ENCODE measurements at regions not wholly inside any gene's neighbourhood (a gene's known extent, or its start where the extent isn't known, plus 50 kb on each side); places are given as distances from the start of the nearest gene placed in this dataset.

GRCh38 chr15:31828594-31828993 lies 201.7 kb upstream of the CHRNA7 start:
- DNase-seq (ENCODE audit: low read depth) = no peak

- DNase-seq (ENCODE audit: low read depth) = no peak
Measured at GRCh38 chr15:31830591-31830990, 199.7 kb upstream of the CHRNA7 start.

- no peak for DNase-seq (ENCODE audit: low read depth)
Measured at GRCh38 chr15:31831596-31831995, 198.7 kb upstream of the CHRNA7 start.

DNA sequence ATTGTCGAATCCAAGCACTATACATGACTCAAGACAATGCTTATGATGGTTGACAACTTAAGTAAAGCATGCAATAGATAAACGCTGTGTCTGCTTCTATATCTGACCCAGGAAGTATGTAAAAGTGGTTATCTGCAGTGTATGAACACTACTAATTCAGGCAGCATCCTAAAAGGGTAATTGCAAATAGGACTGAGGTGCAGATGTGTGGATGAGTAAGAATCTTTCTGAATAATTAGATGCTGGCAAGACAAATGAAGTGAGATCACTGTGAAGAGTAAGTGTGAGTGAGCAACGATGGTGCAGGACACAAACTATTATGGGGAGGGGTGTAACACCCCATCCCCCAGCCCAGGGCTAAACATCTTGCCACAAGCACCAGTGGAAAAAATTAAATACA lies 195.7 kb upstream of the CHRNA7 start:
- no peak for DNase-seq (ENCODE audit: low read depth)

GRCh38 chr15:31839388-31839787 lies 190.9 kb upstream of the CHRNA7 start:
- no peak for DNase-seq (ENCODE audit: low read depth)

GRCh38 chr15:31840849-31841476 lies 189.4 kb upstream of the CHRNA7 start:
- no peak for DNase-seq (ENCODE audit: low read depth)

DNA sequence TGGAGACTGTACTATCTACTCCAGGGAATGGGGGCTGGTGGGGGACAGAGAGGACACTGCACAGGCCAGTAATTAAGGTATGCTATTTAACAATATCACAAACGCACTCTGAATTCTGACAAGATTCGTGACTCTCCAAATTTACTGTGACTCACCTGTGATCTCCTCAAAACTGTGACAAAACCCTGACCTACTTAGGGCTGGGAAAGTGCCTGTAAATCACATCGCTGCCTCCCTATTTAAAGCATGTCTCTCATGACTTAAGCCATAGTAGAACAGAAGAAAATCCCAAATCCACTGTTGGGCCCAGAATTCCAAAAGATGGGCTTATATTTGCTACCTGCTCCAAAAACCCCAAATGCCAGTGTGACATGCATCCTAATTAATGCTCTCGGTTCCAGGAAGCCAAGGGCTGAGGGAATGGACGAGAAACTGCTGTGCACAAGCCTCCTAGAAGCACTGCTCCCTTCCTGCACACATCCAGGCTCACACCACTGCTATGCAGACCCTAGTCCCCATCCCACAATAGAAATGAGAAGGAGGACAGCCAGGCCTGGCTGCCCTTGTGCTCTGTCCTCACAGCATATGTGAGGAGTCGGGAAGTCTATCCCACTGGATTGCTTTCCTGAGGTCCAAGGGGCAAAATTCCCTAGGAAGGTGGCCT lies 187.7 kb upstream of the CHRNA7 start:
- no peak for DNase-seq (ENCODE audit: low read depth)

GRCh38 chr15:31843426-31844055 lies 186.8 kb upstream of the CHRNA7 start:
- DNase-seq (ENCODE audit: low read depth) = no peak

GRCh38 chr15:31845791-31846190 lies 184.5 kb upstream of the CHRNA7 start:
- DNase-seq (ENCODE audit: low read depth) = no peak

DNA sequence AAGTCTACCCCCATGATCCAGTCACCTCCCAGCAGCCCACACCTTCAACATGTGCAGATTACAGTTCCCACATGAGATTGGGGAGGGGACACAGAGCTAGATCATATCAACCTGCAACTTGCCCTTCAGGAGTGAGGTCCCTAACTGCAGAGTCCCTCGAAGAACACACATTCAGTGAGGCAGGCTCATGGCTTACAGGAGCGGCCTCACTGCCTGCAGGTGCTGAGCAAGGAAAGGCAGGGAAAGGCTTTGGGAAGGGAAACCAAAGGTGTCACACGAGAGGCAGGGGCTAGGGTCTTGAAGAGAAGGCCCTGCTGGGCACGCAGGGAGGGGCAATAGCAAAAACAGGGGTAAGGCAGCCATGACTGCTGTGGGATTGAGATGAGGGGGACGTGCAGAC lies 182.4 kb upstream of the CHRNA7 start:
- DNase-seq (ENCODE audit: low read depth) = no peak

GRCh38 chr15:31848621-31849020 lies 181.7 kb upstream of the CHRNA7 start:
- DNase-seq (ENCODE audit: low read depth) = no peak

- no peak for DNase-seq (ENCODE audit: low read depth)
Measured at GRCh38 chr15:31852933-31853799, 177.1 kb upstream of the CHRNA7 start.

DNA sequence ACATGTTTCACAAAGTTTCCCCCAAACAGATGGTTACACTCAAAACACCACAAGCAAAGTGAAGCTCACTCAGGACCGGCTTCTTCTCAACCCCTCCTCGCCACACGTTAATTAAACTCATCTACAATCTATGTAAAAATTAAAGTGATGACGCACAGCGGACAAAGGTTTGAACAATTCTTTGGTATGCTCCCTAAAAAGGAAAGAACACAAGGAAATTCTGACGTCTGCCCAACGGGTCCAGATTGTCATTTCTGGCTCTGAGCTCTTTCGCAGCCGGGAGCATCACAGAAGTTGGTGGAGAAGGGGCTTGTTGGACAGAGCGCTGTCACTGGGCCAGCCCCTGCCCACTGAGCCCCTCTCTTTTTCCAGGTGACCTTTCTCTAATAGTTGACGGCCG lies 173.7 kb upstream of the CHRNA7 start:
- no peak for DNase-seq (ENCODE audit: low read depth)

DNA sequence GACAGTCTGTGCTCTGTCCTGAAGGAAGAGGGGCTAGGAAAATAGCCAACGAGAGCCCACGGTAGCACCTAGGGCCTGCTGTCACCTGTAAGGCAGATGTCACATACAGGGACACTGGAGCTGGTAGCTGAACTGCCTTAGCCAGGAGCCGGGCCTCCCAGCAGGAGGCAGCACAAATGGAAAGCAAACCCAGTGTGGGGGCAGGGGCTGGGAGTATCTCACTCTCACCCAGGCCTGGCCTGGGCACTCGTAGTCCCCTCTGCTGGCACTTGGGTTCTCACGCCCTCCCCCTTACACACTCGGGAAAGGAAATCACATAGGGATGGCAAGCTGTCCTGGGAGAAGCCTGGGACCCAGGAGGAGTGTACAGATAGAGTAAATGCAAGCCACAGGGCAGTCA lies 173.1 kb upstream of the CHRNA7 start:
- DNase-seq (ENCODE audit: low read depth) = no peak

GRCh38 chr15:31858026-31858425 lies 172.3 kb upstream of the CHRNA7 start:
- no peak for DNase-seq (ENCODE audit: low read depth)

GRCh38 chr15:31866248-31866647 lies 164.1 kb upstream of the CHRNA7 start:
- no peak for DNase-seq (ENCODE audit: low read depth)

- peak; percentile 48 for DNase-seq (ENCODE audit: low read depth)
Measured at GRCh38 chr15:31867536-31868442, 162.5 kb upstream of the CHRNA7 start.

DNA sequence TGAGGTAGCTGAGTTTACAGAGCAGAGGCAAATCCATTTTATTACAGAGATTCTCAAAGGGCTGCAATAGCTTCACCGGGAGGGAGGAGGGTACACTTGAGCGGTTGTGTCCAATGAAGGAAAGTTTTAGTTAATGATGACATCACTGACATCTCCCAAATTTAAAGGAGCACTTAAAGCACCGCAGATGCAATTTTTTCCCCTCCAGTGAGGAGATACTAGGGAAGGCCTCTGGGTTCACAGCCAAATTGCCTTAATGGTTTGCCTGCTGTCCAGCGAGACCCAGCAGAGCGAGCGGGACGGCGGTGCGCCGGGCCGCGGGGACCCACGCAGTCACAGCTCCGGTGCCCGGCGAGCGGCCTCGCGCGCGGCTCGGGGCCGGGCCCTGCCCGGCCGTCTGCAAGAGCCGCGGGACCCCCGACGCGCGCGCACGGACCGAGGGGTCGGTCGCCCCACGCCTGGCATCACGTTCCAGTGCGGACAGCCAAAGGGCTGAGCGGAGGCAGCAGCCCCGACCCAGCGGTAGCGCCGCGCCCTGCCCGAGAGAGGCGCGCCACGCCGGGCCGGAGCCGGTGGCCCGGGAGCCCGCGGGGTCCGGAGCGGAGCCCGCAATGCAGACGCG lies 160.5 kb upstream of the CHRNA7 start:
- DNase-seq (ENCODE audit: low read depth) = no peak

DNA sequence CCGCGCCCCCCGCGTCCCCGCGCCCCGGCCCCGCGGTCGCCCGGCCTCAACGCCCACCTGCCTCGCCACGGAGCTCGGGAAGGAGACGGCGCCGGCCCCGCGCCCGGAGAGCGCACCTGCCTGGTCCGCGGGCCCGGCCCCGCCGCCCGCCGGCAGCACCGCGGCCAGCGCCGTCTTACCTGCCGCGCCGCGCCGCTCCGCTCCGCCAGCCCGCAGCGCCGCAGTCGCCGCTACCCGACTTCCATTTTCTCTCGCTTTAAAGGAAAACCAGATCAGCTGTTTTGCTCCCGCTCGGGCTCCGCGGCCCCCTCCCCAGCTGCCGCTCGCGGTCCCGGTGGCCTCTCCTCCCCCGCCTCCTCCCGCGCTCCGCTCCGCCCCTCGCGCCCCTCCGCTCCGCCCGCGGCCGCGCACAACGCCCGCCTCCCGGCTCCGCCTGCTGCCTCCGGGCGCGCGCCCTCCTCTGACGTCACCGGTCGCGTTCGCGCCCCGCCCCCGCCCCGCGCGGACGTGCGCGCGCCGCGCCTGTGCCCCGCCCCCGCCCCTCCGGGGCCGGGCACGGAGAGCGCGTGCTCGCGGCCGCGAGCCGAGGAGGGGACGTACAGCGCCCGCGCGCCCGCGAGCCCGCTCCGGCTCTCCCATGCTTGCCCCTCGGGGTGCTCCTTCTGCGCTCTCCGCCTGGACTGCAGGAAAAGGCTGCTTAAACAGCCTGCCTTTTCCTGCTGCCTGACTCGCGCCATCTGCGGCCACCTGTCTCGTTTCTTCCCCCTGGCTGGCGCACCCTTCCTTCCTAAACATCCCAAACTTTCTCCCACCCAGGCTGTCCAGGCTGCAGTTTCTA lies 159.8 kb upstream of the CHRNA7 start, which contains the start of gene OTUD7A:
Gene OTUD7A (minus strand): TSS at position 346 of the 838 bp plus-strand sequence.
- DNase-seq (ENCODE audit: low read depth) = peak; percentile 68
